SK-N-SH treated with all-trans-retinoic acid at 6 μM for 48 hours (cell line): ENCODE measurements at regions not wholly inside any gene's neighbourhood (a gene's known extent, or its start where the extent isn't known, plus 50 kb on each side); places are given as distances from the start of the nearest gene placed in this dataset.

Experiments
- ARNTL ChIP-seq: fragments of 450-650 bp; formaldehyde crosslinking; IDR thresholded peaks from 2 replicates; pipeline ENCODE4 v1.5.0; 2020; ENCODE audit warnings: low read depth, mild to moderate bottlenecking, moderate library complexity, borderline replicate concordance
- CSRNP3 ChIP-seq: fragments of 250-450 bp; sonication (Bioruptor Pico); IDR thresholded peaks from 2 replicates; pipeline ENCODE4 v1.5.1; 2021; ENCODE audit warnings: mild to moderate bottlenecking, moderate library complexity
- ESRRG ChIP-seq: fragments of 250-450 bp; sonication (Bioruptor Pico); IDR thresholded peaks from 2 replicates; pipeline ENCODE4 v1.6.1; 2021; ENCODE audit warnings: mild to moderate bottlenecking
- PATZ1 ChIP-seq: fragments of 250-450 bp; sonication (Bioruptor Pico); IDR thresholded peaks from 2 replicates; pipeline ENCODE4 v1.8.0; 2020; ENCODE audit warnings: mild to moderate bottlenecking, moderate library complexity, borderline replicate concordance
- TOX ChIP-seq: fragments of 250-450 bp; sonication (Bioruptor Pico); IDR thresholded peaks from 2 replicates; pipeline ENCODE4 v1.8.0; 2021; ENCODE audit warnings: mild to moderate bottlenecking, moderate library complexity, borderline replicate concordance
- ZFP30 ChIP-seq: fragments of 450-650 bp; formaldehyde crosslinking; IDR thresholded peaks from 2 replicates; pipeline ENCODE4 v1.5.0; 2022; ENCODE audit warnings: mild to moderate bottlenecking, moderate library complexity
- ZNF8 ChIP-seq: fragments of 450-650 bp; formaldehyde crosslinking; IDR thresholded peaks from 2 replicates; pipeline ENCODE4 v1.5.0; 2020; ENCODE audit warnings: mild to moderate bottlenecking, moderate library complexity

DNA sequence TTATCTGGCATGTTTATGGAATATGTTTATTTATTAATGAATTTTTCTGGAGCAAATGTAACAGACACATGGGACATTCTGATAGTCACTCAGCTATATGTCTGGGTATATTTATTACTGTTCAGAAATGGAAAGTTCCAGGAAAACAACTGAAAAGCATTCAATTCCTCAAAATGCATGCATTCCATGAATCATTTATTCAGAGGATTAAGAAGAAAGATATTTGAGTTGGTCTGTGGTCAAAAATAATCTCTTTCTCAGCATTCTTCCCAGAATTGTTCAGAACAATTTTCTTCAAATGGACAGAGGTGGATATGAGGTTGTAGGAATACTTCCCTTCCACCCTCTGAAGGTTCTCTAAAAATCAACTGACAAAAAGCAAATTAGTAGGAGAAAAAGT, 97.6 kb upstream of the ITGB1 start:
- no peak for TF ChIP-seq TOX (CRISPR knock-in tag)
- TF ChIP-seq ESRRG, result no peak
- TF ChIP-seq CSRNP3 (CRISPR knock-in tag), result no peak
- no peak for TF ChIP-seq PATZ1 (CRISPR knock-in tag)
- no peak for TF ChIP-seq ZNF8 (CRISPR knock-in tag)
- no peak for TF ChIP-seq ZFP30
- TF ChIP-seq ARNTL, result no peak
